ENCODE measurements at regions not wholly inside any gene's neighbourhood (a gene's known extent, or its start where the extent isn't known, plus 50 kb on each side); places are given as distances from the start of the nearest gene placed in this dataset.

GRCh38 chr10:113336549-113337130 is 216.2 kb upstream of the HABP2 start:
- DNase-seq (ENCODE audit: low read depth): no peak
- H3K4me3 ChIP-seq (ENCODE audit: low read depth, low read length): no peak overlapping the region
- no peak for TF ChIP-seq CTCF (IDR thresholded peaks at IDR 0.05; ENCODE audit: low read depth, low read length, missing control alignments)

- H3K4me3 ChIP-seq (ENCODE audit: low read depth, low read length): no peak overlapping the region
- no peak for DNase-seq (ENCODE audit: low read depth)
- no peak for TF ChIP-seq CTCF (IDR thresholded peaks at IDR 0.05; ENCODE audit: low read depth, low read length, missing control alignments)
These were observed 215.7 kb upstream of the HABP2 start for GRCh38 chr10:113337142-113337541.

DNA sequence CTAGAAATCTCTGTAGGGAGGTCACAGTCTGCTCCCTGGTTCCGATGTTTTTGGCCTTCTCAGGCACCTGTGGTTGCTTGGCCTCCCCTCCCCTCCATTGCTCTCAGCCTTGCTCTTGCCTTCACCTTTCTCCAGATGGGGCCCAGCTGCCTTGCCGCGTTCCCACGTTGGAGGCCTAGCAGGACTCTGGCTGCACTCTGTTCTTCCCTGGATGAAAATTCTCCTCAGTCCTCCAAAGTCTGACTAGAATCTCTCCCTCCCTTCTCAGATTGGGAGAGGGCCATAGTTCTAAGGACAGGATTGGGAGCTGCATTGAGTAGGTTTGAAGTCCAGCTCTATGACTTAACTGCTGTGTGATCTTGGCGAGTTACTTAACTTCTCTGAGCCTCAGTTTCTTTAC is 213.7 kb upstream of the HABP2 start:
- no peak for DNase-seq (ENCODE audit: low read depth)
- H3K4me3 ChIP-seq (ENCODE audit: low read depth, low read length): no peak overlapping the region
- no peak for TF ChIP-seq CTCF (IDR thresholded peaks at IDR 0.05; ENCODE audit: low read depth, low read length, missing control alignments)

DNA sequence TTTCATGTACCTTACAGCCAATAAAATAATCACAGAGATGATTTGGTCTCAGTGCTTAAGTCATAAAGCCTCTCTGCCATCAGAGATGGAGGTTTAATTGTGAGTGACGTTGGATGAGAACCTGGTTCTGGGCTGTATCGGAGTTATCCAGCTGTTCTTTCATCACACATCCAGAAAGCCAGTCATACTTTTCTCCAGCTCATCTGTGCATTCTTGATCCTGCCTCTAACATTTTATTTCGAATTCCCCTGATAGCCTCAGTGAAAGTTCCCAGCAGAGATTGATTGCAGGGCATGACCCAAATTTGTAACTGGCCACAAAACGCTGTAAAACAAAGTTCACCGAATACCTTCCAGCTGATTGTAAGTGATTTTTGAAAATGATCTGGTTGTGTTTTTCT is 212.6 kb upstream of the HABP2 start:
- H3K4me3 ChIP-seq (ENCODE audit: low read depth, low read length): no peak overlapping the region
- no peak for TF ChIP-seq CTCF (IDR thresholded peaks at IDR 0.05; ENCODE audit: low read depth, low read length, missing control alignments)
- DNase-seq (ENCODE audit: low read depth): no peak

- no peak for DNase-seq (ENCODE audit: low read depth)
- H3K4me3 ChIP-seq (ENCODE audit: low read depth, low read length): no peak overlapping the region
- no peak for TF ChIP-seq CTCF (IDR thresholded peaks at IDR 0.05; ENCODE audit: low read depth, low read length, missing control alignments)
These were observed 211.7 kb upstream of the HABP2 start for GRCh38 chr10:113341138-113341537.

DNA sequence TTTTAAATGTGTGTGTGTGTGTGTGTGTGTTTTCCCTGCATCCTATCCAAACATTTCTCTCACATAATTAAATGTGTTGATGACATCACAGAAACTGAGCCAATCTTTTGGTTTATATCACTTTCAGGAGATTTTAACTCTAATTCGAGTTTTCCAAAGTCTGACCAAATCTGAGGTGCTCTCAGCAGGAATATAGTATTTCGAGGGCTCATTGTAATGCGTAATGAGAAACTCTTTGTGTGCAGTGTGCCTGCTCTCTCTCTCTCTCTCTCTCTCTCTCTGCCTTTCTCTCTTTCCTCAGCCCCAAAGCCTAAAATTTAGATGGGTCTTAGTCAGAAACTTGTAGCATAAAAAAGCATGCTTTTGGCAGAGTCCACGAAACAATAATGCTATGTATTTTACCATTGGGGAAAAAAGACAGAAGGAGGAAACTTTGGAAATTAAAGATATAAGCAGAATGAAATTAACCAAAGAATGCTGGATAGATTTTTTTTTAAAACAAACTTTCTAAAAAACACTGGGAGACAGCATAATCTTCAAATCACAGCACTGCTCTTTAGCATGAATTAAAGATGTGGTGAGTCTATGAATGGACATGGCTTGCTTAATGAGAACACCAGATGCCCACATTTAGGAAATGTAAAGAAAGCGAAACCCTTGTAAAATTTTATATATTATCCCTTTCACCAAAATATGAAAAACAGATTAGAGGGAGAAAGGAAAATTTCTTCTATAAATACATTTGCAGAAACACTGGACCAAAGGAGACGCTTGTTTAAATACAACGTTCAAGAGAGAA is 206.8 kb upstream of the HABP2 start:
- TF ChIP-seq CTCF (IDR thresholded peaks at IDR 0.05; ENCODE audit: low read depth, low read length, missing control alignments): no peak
- no peak for DNase-seq (ENCODE audit: low read depth)
- H3K4me3 ChIP-seq (ENCODE audit: low read depth, low read length): no peak overlapping the region

DNA sequence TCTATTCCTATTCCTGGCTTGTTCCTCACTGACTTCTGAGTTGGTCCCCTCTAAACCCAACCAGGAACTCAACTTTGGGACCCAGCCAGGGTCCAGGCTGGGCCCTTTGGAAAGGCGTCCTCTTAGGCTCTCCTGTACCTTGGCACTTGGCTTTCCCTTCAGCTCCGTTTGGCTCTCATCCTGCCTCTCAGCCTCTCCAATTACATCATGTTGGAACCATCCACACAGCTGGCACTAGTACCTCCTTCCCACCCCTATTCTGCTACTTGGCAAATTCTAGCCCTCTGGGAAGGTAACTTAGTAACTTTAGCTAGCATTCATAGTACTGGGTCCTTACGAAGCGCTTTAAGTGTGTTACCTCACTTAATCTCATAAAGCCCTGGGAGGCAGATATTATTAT is 205.3 kb upstream of the HABP2 start:
- H3K4me3 ChIP-seq (ENCODE audit: low read depth, low read length): no peak overlapping the region
- TF ChIP-seq CTCF (IDR thresholded peaks at IDR 0.05; ENCODE audit: low read depth, low read length, missing control alignments): no peak
- no peak for DNase-seq (ENCODE audit: low read depth)

All from GM12864 (cell line).